SW 1271 (cell line): ENCODE measurements at regions not wholly inside any gene's neighbourhood (a gene's known extent, or its start where the extent isn't known, plus 50 kb on each side); places are given as distances from the start of the nearest gene placed in this dataset.

ENCODE experiments used
- DNase-seq, 2 experiments: peaks; one replicate each; lab custom pipeline; 2025; lab: John Stamatoyannopoulos, UW

GRCh38 chr11:45597097-45597496, 68.3 kb downstream of the CHST1 start:
- DNase-seq = no peak

DNA sequence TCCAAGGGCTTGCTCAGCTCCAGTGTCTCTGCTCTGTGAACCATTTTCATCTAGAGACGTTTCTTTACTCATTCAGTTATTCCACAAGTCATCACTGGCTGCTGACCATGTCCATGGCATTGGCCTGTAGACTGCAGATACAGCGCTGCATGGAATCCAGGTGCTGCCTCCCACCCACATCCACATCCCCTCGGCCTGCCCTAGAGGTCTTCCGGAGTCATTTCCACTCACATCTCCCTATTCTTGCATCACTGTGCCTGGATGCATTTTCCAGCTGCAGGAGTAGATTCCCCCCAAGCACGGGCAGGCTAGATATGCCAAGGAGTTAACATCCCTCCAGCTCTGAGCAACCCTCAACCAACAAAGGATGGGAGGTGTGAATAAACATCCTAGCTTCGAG, 68.9 kb downstream of the CHST1 start:
- no peak for DNase-seq

GRCh38 chr11:45593992-45594391, 71.4 kb downstream of the CHST1 start:
- no peak for DNase-seq

GRCh38 chr11:45592636-45593035, 72.8 kb downstream of the CHST1 start:
- no peak for DNase-seq

- no peak for DNase-seq
Observed at GRCh38 chr11:45590743-45591142, 74.7 kb downstream of the CHST1 start.

- DNase-seq = no peak
Observed at GRCh38 chr11:45585205-45585604, 80.2 kb downstream of the CHST1 start.

- DNase-seq = no peak
Observed at GRCh38 chr11:45583981-45584566, 81.3 kb downstream of the CHST1 start.

DNA sequence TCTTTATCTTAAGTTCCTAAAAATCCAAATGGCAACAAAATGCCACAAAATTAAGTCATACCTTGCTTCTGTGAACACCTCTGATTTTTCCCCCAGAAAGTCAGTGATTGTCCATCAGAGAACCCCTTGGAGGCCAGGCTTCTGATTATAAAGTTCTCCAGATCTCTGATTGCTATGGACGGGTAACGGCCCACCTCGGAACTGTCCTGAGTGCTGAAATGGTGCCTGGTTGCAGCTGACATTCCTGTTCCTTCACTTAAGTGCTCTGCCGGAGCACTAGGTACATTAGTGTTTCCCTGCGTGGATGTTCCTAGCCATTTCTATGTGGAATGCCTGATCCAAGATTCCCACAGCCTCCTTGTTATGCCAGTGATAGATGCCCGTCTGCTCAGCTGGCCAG, 85.0 kb downstream of the CHST1 start:
- DNase-seq = no peak

DNA sequence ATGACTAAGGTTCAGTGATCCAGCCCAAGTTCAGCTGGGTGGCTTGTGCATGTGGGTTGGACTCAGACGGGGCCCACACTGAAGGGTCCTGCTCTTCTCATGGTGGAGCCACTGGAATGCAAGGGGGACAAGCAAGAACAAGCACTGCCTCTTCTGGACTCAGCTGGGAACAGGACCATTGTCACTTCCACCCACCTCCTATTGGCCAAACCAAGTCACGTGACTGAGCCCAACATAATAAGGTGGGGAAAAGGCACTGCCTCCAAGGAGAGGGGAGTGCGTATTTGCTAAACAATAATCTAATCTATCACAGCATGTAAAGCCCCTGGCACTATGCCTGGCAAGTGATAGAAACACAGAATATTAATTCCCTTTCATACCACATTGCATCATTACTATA, 87.1 kb downstream of the CHST1 start:
- DNase-seq = no peak

- DNase-seq = no peak
Observed at GRCh38 chr11:45577752-45578151, 87.7 kb downstream of the CHST1 start.

- DNase-seq = no peak
Observed at GRCh38 chr11:45576461-45577215, 88.8 kb downstream of the CHST1 start.

- no peak for DNase-seq
Observed at GRCh38 chr11:45573728-45574127, 91.7 kb downstream of the CHST1 start.

DNA sequence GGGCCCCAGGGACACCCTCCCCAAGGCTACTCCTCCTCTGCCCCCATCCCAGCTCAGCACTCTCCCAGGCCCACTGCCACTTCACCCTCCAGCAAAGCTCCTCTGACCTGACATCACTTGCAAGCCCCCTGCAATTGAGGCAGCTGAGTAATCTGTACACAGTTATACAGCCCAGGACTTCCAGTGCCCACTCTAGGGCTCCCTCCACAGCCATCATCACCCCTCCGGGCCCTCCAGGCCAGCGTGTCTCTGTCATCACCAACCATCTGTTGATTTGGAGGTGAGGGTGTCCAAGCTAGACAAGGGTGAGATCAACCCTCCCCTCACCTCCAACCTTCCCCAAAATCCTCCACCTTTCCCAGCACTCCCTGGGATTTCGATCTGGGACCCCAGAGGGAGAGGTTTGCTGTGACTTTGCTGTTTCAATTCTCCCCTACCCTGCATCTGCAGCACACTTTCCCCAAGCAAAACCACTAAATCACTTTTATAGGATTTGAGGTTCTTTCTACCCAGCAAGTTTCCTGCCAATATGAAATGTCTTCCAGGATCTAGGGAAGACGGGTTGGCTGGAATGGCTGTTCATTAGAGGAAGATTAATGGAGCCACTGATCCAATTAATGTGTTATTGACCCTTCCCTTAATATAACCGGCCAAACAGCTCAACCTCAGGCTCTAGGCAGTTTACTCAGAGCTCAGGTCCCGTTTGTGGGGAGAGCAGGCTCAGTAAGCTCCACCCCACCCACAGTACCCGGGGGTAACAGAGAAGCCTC, 92.9 kb downstream of the CHST1 start:
- DNase-seq = no peak

DNA sequence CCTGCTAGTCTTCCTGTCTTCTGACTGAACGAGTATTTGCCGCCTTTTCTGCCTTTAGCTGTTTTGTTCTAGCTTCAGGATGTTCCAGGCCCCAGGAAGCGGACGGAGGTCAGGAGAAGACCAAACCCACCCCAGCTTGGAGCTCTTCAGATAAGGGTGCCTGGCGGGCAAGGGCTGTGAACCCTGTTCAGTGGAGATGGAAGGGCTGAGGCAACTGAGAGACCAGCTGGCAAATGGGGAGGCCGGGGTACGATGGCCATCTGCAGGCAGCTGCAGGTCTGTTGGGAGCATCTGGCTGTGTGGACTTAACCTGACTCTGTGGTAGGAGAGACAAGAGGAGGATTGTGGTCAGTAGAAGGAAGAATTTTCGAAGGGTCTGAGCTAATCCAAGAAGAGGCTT, 95.6 kb downstream of the CHST1 start:
- DNase-seq = no peak

- no peak for DNase-seq
Observed at GRCh38 chr11:45568049-45568448, 97.4 kb downstream of the CHST1 start.

- DNase-seq = no peak
Observed at GRCh38 chr11:45565446-45565988, 99.9 kb downstream of the CHST1 start.

GRCh38 chr11:45563810-45564209, 101.6 kb downstream of the CHST1 start:
- no peak for DNase-seq

DNA sequence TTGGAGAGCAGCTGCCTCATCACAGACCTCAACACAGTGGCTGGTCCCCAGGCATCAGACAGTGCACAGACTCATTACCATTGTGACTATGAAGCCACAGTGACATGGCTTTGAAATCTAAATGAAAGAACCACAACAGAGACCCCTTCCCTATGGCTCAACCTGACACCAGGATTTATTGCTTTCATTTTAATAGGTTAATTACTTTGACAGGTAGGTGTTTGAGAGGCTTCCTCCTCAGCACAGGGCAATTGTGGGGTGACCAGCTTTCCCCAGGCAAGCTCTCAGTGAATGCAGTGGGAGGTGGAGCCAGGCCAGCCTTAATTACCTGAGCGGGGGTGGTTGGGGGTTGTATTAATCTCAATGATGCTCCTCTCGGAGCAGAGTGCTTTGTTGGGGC, 102.3 kb downstream of the CHST1 start:
- no peak for DNase-seq

DNA sequence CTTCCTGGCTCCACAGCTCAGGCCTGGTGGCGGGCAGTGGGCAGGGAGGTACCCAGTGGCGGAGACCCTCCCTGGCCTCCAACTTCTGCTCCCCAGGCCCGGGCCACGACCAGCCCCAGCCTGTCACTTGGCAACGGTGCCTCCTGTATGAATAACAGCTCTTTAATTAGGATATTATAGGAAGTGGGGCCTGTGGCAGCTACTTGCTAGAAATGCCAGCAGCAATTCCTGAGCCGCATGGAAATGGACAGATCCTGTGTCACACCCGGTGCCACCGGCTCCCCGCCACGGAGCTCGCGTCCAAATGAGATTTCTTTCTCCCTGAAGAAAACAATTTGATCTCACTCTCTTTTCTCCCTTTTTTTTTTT, 104.5 kb downstream of the CHST1 start:
- no peak for DNase-seq

GRCh38 chr11:45560155-45560912, 105.1 kb downstream of the CHST1 start:
- DNase-seq = no peak

GRCh38 chr11:45556851-45557707, 108.3 kb downstream of the CHST1 start:
- DNase-seq = no peak
